ENCODE measurements at regions not wholly inside any gene's neighbourhood (a gene's known extent, or its start where the extent isn't known, plus 50 kb on each side); places are given as distances from the start of the nearest gene placed in this dataset.

DNA sequence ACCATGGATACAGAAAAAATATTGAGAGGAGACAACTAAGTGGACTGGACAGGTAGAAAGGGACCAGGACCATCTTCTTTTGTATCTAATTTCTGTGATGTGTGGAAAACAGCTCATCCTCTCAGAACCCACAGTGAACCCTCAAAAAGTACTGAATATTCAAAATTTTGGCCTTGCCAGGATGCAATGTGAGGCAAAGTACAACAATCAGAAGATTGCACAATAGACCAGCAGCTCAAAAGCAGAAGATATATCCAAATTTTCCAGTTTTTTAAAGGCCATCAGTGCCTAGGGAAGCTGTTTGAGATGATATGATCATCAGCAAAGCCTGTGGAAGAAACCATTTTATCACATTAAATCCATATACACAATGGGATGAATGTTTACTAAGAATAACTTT is 973.3 kb upstream of the MIR17HG start:
- H3K4me3 ChIP-seq: no peak overlapping the region
- H4K20me1 ChIP-seq (ENCODE audit: insufficient read depth, poor library complexity, severe bottlenecking): no peaks in the 10 kb centered on the region
- no peaks in the 10 kb centered on the region for H3K27me3 ChIP-seq
- no peak overlapping the region for H3K4me2 ChIP-seq
- no peaks in the 10 kb centered on the region for H3K36me3 ChIP-seq (replicated peaks; ENCODE audit: insufficient read depth, low read depth)
- H3K4me1 ChIP-seq (ENCODE audit: insufficient read depth): no peaks in the 10 kb centered on the region
- no peak for DNase-seq (ENCODE audit: low spot score)
- H3K9me2 ChIP-seq (replicated peaks; ENCODE audit: insufficient read depth): no peaks in the 10 kb centered on the region
- TF ChIP-seq EZH2 (IDR thresholded peaks at IDR 0.05; ENCODE audit: borderline replicate concordance) (no peak), EZH2phosphoT487 (IDR thresholded peaks at IDR 0.05; ENCODE audit: low read depth, severe bottlenecking, unreplicated experiment) (no peak)
- TF ChIP-seq, protein P1, sequence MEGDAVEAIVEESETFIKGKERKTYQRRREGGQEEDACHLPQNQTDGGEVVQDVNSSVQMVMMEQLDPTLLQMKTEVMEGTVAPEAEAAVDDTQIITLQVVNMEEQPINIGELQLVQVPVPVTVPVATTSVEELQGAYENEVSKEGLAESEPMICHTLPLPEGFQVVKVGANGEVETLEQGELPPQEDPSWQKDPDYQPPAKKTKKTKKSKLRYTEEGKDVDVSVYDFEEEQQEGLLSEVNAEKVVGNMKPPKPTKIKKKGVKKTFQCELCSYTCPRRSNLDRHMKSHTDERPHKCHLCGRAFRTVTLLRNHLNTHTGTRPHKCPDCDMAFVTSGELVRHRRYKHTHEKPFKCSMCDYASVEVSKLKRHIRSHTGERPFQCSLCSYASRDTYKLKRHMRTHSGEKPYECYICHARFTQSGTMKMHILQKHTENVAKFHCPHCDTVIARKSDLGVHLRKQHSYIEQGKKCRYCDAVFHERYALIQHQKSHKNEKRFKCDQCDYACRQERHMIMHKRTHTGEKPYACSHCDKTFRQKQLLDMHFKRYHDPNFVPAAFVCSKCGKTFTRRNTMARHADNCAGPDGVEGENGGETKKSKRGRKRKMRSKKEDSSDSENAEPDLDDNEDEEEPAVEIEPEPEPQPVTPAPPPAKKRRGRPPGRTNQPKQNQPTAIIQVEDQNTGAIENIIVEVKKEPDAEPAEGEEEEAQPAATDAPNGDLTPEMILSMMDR (IDR thresholded peaks at IDR 0.05; ENCODE audit: poor library complexity): no peak
- no peak overlapping the region for H3K27ac ChIP-seq
- no peaks in the 10 kb centered on the region for H3K79me2 ChIP-seq
- H3K9me3 ChIP-seq (ENCODE audit: low read depth): no peaks in the 10 kb centered on the region
- H2AFZ ChIP-seq: no peak overlapping the region

DNA sequence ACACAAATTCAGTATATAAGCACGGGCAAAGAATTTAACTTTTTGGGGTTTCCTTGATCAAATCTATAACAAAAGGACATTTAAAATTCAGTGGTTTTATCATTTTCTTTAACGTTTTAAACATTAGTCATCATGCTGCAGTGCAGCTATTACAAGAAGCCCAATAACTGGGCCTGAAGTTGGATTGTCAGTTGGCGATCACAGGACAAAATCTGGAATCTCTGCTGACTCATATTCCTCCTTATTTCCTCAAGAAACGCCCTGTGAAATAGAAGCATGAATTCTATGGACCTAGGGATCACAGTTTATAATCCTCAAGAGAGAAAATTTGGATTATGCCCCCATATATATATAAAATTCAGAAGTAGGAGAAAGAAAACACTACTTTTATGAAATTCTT is 971.6 kb upstream of the MIR17HG start:
- TF ChIP-seq, protein P1 (IDR thresholded peaks at IDR 0.05; ENCODE audit: poor library complexity): no peak
- TF ChIP-seq EZH2phosphoT487 (IDR thresholded peaks at IDR 0.05; ENCODE audit: low read depth, severe bottlenecking, unreplicated experiment) (no peak), EZH2 (IDR thresholded peaks at IDR 0.05; ENCODE audit: borderline replicate concordance) (no peak)

DNA sequence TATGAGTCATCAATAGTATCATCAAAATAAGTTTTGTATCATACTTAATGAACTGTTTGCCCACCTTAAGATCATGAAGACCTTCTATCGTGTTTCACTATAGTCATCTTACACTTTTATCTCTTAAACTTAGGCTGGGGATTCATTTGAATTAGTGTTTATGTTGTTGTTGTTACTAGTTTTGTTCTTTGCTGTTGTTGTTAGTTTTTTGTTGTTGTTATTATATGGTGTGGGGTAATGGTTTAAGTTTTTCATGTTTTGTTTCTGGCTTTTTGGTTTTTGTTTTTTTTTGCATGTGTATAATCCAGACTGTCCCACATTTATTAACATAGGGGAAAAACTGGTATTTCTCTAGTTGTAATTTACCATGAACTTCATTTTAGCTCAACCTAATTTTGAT is 965.1 kb upstream of the MIR17HG start:
- H3K27me3 ChIP-seq: no peaks in the 10 kb centered on the region
- no peaks in the 10 kb centered on the region for H4K20me1 ChIP-seq (ENCODE audit: insufficient read depth, poor library complexity, severe bottlenecking)
- no peaks in the 10 kb centered on the region for H3K79me2 ChIP-seq
- no peaks in the 10 kb centered on the region for H3K9me3 ChIP-seq (ENCODE audit: low read depth)
- 86% methylated on average over 1 of the region's 1 CpG for WGBS (ENCODE audit: low lambda C conversion rate, missing lambda C conversion rate)
- H3K4me3 ChIP-seq: no peak overlapping the region
- no peak for DNase-seq (ENCODE audit: low spot score)
- TF ChIP-seq EZH2phosphoT487 (IDR thresholded peaks at IDR 0.05; ENCODE audit: low read depth, severe bottlenecking, unreplicated experiment): no peak
- no peak for TF ChIP-seq EZH2 (IDR thresholded peaks at IDR 0.05; ENCODE audit: borderline replicate concordance)
- TF ChIP-seq, protein P1 (IDR thresholded peaks at IDR 0.05; ENCODE audit: poor library complexity): no peak
- no peak overlapping the region for H2AFZ ChIP-seq
- H3K4me2 ChIP-seq: no peak overlapping the region
- H3K36me3 ChIP-seq (replicated peaks; ENCODE audit: insufficient read depth, low read depth): no peaks in the 10 kb centered on the region
- no peaks in the 10 kb centered on the region for H3K9me2 ChIP-seq (replicated peaks; ENCODE audit: insufficient read depth)
- no peak overlapping the region for H3K27ac ChIP-seq
- H3K4me1 ChIP-seq (ENCODE audit: insufficient read depth): no peaks in the 10 kb centered on the region

More for the DNA sequence above, 971.6 kb upstream of the MIR17HG start:
- no peak overlapping the region for H3K27ac ChIP-seq
- DNase-seq (ENCODE audit: low spot score): no peak
- H3K79me2 ChIP-seq: no peaks in the 10 kb centered on the region
- H3K27me3 ChIP-seq: no peaks in the 10 kb centered on the region
- H2AFZ ChIP-seq: no peak overlapping the region
- H3K4me1 ChIP-seq (ENCODE audit: insufficient read depth): no peaks in the 10 kb centered on the region
- no peaks in the 10 kb centered on the region for H3K36me3 ChIP-seq (replicated peaks; ENCODE audit: insufficient read depth, low read depth)
- H3K9me3 ChIP-seq (ENCODE audit: low read depth): no peaks in the 10 kb centered on the region
- 86% methylated on average over 4 of the region's 4 CpGs for WGBS (ENCODE audit: low lambda C conversion rate, missing lambda C conversion rate)
- no peak overlapping the region for H3K4me2 ChIP-seq
- no peaks in the 10 kb centered on the region for H4K20me1 ChIP-seq (ENCODE audit: insufficient read depth, poor library complexity, severe bottlenecking)
- H3K9me2 ChIP-seq (replicated peaks; ENCODE audit: insufficient read depth): no peaks in the 10 kb centered on the region
- no peak overlapping the region for H3K4me3 ChIP-seq
